ENCODE measurements at regions not wholly inside any gene's neighbourhood (a gene's known extent, or its start where the extent isn't known, plus 50 kb on each side); places are given as distances from the start of the nearest gene placed in this dataset.

- TF ChIP-seq CTCF (IDR thresholded peaks at IDR 0.05; ENCODE audit: low read depth, low read length, missing input control) (no peak), MAX (IDR thresholded peaks at IDR 0.05) (no peak)
Observed at GRCh38 chr3:177447938-177448337, 250.7 kb upstream of the TBL1XR1 start.
